ENCODE measurements at regions not wholly inside any gene's neighbourhood (a gene's known extent, or its start where the extent isn't known, plus 50 kb on each side); places are given as distances from the start of the nearest gene placed in this dataset.
A peak's percentile ranks its signal among the peaks of the same experiment; 100 is the strongest.

GRCh38 chr11:15745266-15745665 lies 611.1 kb downstream of the SOX6 start:
- peak in 1 of 2 experiments; percentile 7 for DNase-seq

GRCh38 chr11:15747671-15748070 lies 608.7 kb downstream of the SOX6 start:
- DNase-seq: no peak

GRCh38 chr11:15748132-15748531 lies 608.2 kb downstream of the SOX6 start:
- DNase-seq: no peak

- DNase-seq: no peak
These were observed 607.6 kb downstream of the SOX6 start for GRCh38 chr11:15748741-15749140.

- DNase-seq: no peak
These were observed 605.6 kb downstream of the SOX6 start for GRCh38 chr11:15750535-15751308.

GRCh38 chr11:15754221-15754620 lies 602.1 kb downstream of the SOX6 start:
- no peak for DNase-seq

GRCh38 chr11:15757048-15757698 lies 599.2 kb downstream of the SOX6 start:
- DNase-seq: peak in 1 of 2 experiments; percentile 56

- no peak for DNase-seq
These were observed 597.4 kb downstream of the SOX6 start for GRCh38 chr11:15758857-15759465.

- DNase-seq: peak in 1 of 2 experiments; percentile 42
These were observed 595.1 kb downstream of the SOX6 start for GRCh38 chr11:15761235-15761634.

- no peak for DNase-seq
These were observed 592.0 kb downstream of the SOX6 start for GRCh38 chr11:15764326-15764725.

- no peak for DNase-seq
These were observed 591.4 kb downstream of the SOX6 start for GRCh38 chr11:15764948-15765347.

- DNase-seq: no peak
These were observed 590.8 kb downstream of the SOX6 start for GRCh38 chr11:15765530-15765929.

- DNase-seq: no peak
These were observed 588.0 kb downstream of the SOX6 start for GRCh38 chr11:15768321-15768720.

- DNase-seq: no peak
These were observed 587.1 kb downstream of the SOX6 start for GRCh38 chr11:15769203-15769602.

GRCh38 chr11:15770798-15771414 lies 585.4 kb downstream of the SOX6 start:
- peak in 1 of 2 experiments; percentile 23 for DNase-seq

- DNase-seq: no peak
These were observed 583.8 kb downstream of the SOX6 start for GRCh38 chr11:15772547-15772946.

- peak in 1 of 2 experiments; percentile 22 for DNase-seq
These were observed 583.4 kb downstream of the SOX6 start for GRCh38 chr11:15772981-15773380.

GRCh38 chr11:15773476-15774387 lies 582.6 kb downstream of the SOX6 start:
- DNase-seq: no peak

- DNase-seq: no peak
These were observed 581.9 kb downstream of the SOX6 start for GRCh38 chr11:15774388-15774939.

- DNase-seq: no peak
These were observed 581.3 kb downstream of the SOX6 start for GRCh38 chr11:15775015-15775541.

- no peak for DNase-seq
These were observed 580.5 kb downstream of the SOX6 start for GRCh38 chr11:15775797-15776196.

- DNase-seq: no peak
These were observed 580.0 kb downstream of the SOX6 start for GRCh38 chr11:15776366-15776765.
